CD14-positive monocyte (primary cell): ENCODE measurements at regions not wholly inside any gene's neighbourhood (a gene's known extent, or its start where the extent isn't known, plus 50 kb on each side); places are given as distances from the start of the nearest gene placed in this dataset.

ENCODE experiments used
- DNase-seq, 3 donors: peaks; one replicate each; pipeline ENCODE4 v3.0.0-alpha.2; 2011 to 2022
- H2AFZ ChIP-seq: 2 replicates; pipeline ENCODE4 v1.6.0; 2012; ENCODE audit warnings: mild to moderate bottlenecking, low read depth, low read length, inconsistent platforms; ENCODE audit not compliant: insufficient read depth, poor library complexity, severe bottlenecking
- H3K27ac ChIP-seq, 2 donors: 1 replicate in 1 of 2; 2 replicates in 1 of 2; pipeline ENCODE4 v1.5.1; 2012 to 2013; ENCODE audit warnings: low read length in 2 of 2, control low read depth in 1 of 2, inconsistent platforms in 1 of 2, low read depth in 1 of 2, mild to moderate bottlenecking in 1 of 2
- H3K27me3 ChIP-seq, 2 donors: one replicate each; pipeline versions ENCODE4 v1.6.0 to v1.6.1; 2011 to 2013; ENCODE audit warnings: low read length in 2 of 2; ENCODE audit not compliant: control insufficient read depth in 2 of 2, insufficient read depth in 2 of 2
- H3K36me3 ChIP-seq, 2 donors: replicated peaks in 1 of 2; 1 replicate in 1 of 2; 2 replicates in 1 of 2; pipeline versions ENCODE4 v1.5.1 to v1.6.1; 2012 to 2013; ENCODE audit warnings: low read length in 2 of 2, control low read depth in 1 of 2, inconsistent platforms in 1 of 2, mild to moderate bottlenecking in 1 of 2; ENCODE audit not compliant: insufficient read depth in 2 of 2, control insufficient read depth in 1 of 2
- H3K4me1 ChIP-seq, 2 donors: 1 replicate in 1 of 2; 2 replicates in 1 of 2; pipeline versions ENCODE4 v1.5.1 to v1.6.1; 2012 to 2013; ENCODE audit warnings: low read length in 2 of 2, control low read depth in 1 of 2, inconsistent platforms in 1 of 2, mild to moderate bottlenecking in 1 of 2, moderate library complexity in 1 of 2; ENCODE audit not compliant: insufficient read depth in 2 of 2, control insufficient read depth in 1 of 2
- H3K4me2 ChIP-seq: replicated peaks from 2 replicates; pipeline ENCODE3; 2012; ENCODE audit warnings: low read length, moderate library complexity, mild to moderate bottlenecking; ENCODE audit not compliant: poor library complexity, severe bottlenecking; ENCODE audit errors: extremely low read depth
- H3K4me3 ChIP-seq, 3 experiments: fragments of 200-600 bp in 1 of 3; sonication (generic) in 1 of 3; replicated peaks in 1 of 3; 1 replicate in 2 of 3; 2 replicates in 1 of 3; pipeline ENCODE4 v1.5.1; 2011 to 2013; ENCODE audit warnings: low read length in 3 of 3, mild to moderate bottlenecking in 3 of 3, control low read depth in 2 of 3, low read depth in 2 of 3, inconsistent platforms in 1 of 3, moderate library complexity in 1 of 3
- H3K79me2 ChIP-seq: 2 replicates; pipeline ENCODE4 v1.6.0; 2012; ENCODE audit warnings: mild to moderate bottlenecking, control low read depth, inconsistent platforms, low read length, moderate library complexity; ENCODE audit not compliant: insufficient read depth
- H3K9ac ChIP-seq: 2 replicates; pipeline ENCODE4 v1.6.0; 2017; ENCODE audit warnings: low read length, mild to moderate bottlenecking; ENCODE audit not compliant: insufficient read depth, poor library complexity, severe bottlenecking
- H3K9me3 ChIP-seq, 2 donors: replicated peaks in 1 of 2; 1 replicate in 1 of 2; 2 replicates in 1 of 2; pipeline versions ENCODE4 v1.5.1 to v1.6.1; 2012 to 2013; ENCODE audit warnings: low read length in 2 of 2, control low read depth in 1 of 2; ENCODE audit not compliant: control insufficient read depth in 1 of 2, insufficient read depth in 1 of 2
- H4K20me1 ChIP-seq: 2 replicates; pipeline ENCODE4 v1.6.0; 2012; ENCODE audit warnings: mild to moderate bottlenecking, low read length, control low read depth, moderate library complexity; ENCODE audit not compliant: insufficient read depth
- H3K27ac Mint-ChIP-seq, 7 donors: one replicate each; pipeline ENCODE4 v1.8.0; 2020; ENCODE audit warnings: mild to moderate bottlenecking in 7 of 7, mixed read lengths in 7 of 7, moderate library complexity in 6 of 7, inconsistent platforms in 2 of 7
- H3K27me3 Mint-ChIP-seq, 3 donors: one replicate each; pipeline ENCODE4 v1.8.0; 2021 to 2022; ENCODE audit warnings: low read depth in 3 of 3, mild to moderate bottlenecking in 3 of 3, mixed read lengths in 3 of 3, moderate library complexity in 3 of 3, inconsistent platforms in 1 of 3
- H3K36me3 Mint-ChIP-seq, 2 donors: one replicate each; pipeline ENCODE4 v1.8.0; 2020; ENCODE audit warnings: mixed read lengths in 2 of 2, inconsistent platforms in 1 of 2, mild to moderate bottlenecking in 1 of 2
- H3K4me1 Mint-ChIP-seq: one replicate; pipeline ENCODE4 v1.8.0; 2020; ENCODE audit warnings: mild to moderate bottlenecking, mixed read lengths
- H3K4me3 Mint-ChIP-seq, 2 donors: one replicate each; pipeline ENCODE4 v1.8.0; 2020; ENCODE audit warnings: mild to moderate bottlenecking in 2 of 2, mixed read lengths in 2 of 2, moderate library complexity in 1 of 2
- H3K9me3 Mint-ChIP-seq, 7 donors: one replicate each; pipeline ENCODE4 v1.8.0; 2020 to 2022; ENCODE audit warnings: mixed read lengths in 7 of 7, mild to moderate bottlenecking in 6 of 7, moderate library complexity in 6 of 7, inconsistent platforms in 2 of 7
- CTCF ChIP-seq: fragments of 200-600 bp; IDR thresholded peaks from one replicate; pipeline ENCODE4 v1.8.0; 2022; ENCODE audit warnings: antibody characterized with exemption, mild to moderate bottlenecking
- WGBS: methylation state at CpG from one replicate; pipeline ENCODE4 v1.1.5; 2013; ENCODE audit warnings: missing lambda C conversion rate; ENCODE audit not compliant: insufficient coverage; 5-methylcytosine and 5-hydroxymethylcytosine counted together
- intact Hi-C, 2 donors: fragments of 100-400 bp; cut with micrococcal nuclease; formaldehyde crosslinking; loops; one replicate each; pipeline versions ENCODE4 v1.15.0 to v1.15.1; 2023

GRCh38 chr7:84916161-84916560, 270.7 kb downstream of the SEMA3D start:
- no peaks in the 10 kb centered on the region for H4K20me1 ChIP-seq
- Mint-ChIP-seq H3K4me1 (no peaks in the 10 kb centered on the region), H3K27ac (no peak overlapping the region), H3K27me3 (peaks cover 0 to 3% (median 0%) of the 10 kb centered on the region in 3 donors), H3K4me3 (no peak overlapping the region), H3K36me3 (no peaks in the 10 kb centered on the region), H3K9me3 (peaks cover 0 to 12% (median 5%) of the 10 kb centered on the region in 7 donors)
- WGBS = no CpG with 5 or more reads among the region's 3 CpGs
- no peak for TF ChIP-seq CTCF
- H3K27ac ChIP-seq = no peak overlapping the region
- peaks cover 11 to 19% of the 10 kb centered on the region in 2 donors for H3K9me3 ChIP-seq
- no peaks in the 10 kb centered on the region for H3K36me3 ChIP-seq
- no peaks in the 10 kb centered on the region for H3K4me1 ChIP-seq
- no peak overlapping the region for H3K4me3 ChIP-seq
- H3K79me2 ChIP-seq = no peaks in the 10 kb centered on the region
- no peaks in the 10 kb centered on the region for H3K27me3 ChIP-seq
- H3K4me2 ChIP-seq = no peak overlapping the region
- no peak overlapping the region for H2AFZ ChIP-seq
- DNase-seq = no peak
- intact Hi-C loops = no loop called here
- no peak overlapping the region for H3K9ac ChIP-seq

DNA sequence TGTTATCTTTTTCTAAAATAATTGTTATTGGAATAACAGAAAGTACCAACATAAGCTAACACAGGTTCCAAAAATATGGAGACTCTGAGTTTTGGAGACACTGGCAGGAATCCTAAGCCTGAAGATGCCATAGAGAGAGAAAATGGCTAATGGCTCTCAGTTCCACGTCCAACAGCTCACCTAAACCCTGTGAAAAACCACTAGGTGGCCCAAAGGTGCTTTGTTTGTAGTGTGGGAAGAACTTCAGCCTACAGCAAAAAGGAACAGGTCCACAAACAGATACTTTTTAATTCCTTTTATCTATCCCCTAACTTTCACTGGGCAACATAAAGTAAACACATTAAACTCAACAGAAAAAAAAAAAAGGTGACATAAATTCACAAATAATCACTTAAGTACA, 272.3 kb downstream of the SEMA3D start:
- Histone ChIP-seq H3K36me3 (no peaks in the 10 kb centered on the region), H3K4me3 (no peak overlapping the region), H3K27me3 (no peaks in the 10 kb centered on the region), H3K9ac (no peak overlapping the region), H2AFZ (no peak overlapping the region), H3K4me2 (no peak overlapping the region), H4K20me1 (no peaks in the 10 kb centered on the region), H3K79me2 (no peaks in the 10 kb centered on the region), H3K4me1 (no peaks in the 10 kb centered on the region), H3K9me3 (peaks cover 8 to 10% of the 10 kb centered on the region in 2 donors), H3K27ac (no peak overlapping the region)
- no peak for DNase-seq
- no peak for TF ChIP-seq CTCF
- Mint-ChIP-seq H3K27me3 (peaks cover 0 to 3% (median 0%) of the 10 kb centered on the region in 3 donors), H3K4me3 (no peak overlapping the region), H3K27ac (no peak overlapping the region), H3K4me1 (no peaks in the 10 kb centered on the region), H3K36me3 (no peaks in the 10 kb centered on the region), H3K9me3 (peaks cover 0 to 9% (median 4%) of the 10 kb centered on the region in 7 donors)
- intact Hi-C loops = no loop called here
- WGBS = no CpG with 5 or more reads among the region's 1 CpG
